HL-60 (cell line): ENCODE measurements at regions not wholly inside any gene's neighbourhood (a gene's known extent, or its start where the extent isn't known, plus 50 kb on each side); places are given as distances from the start of the nearest gene placed in this dataset.

Experiments
- DNase-seq, 2 experiments: peaks; one replicate each; pipeline ENCODE4 v3.0.0-alpha.2; 2010 to 2020; ENCODE audit warnings: low read depth in 1 of 2, low spot score in 1 of 2
- H3K27ac ChIP-seq: fragments of 250-450 bp; sonication (Bioruptor Pico); replicated peaks from 2 replicates; pipeline ENCODE4 v1.5.1; 2020; ENCODE audit warnings: mild to moderate bottlenecking, moderate library complexity
- H3K27me3 ChIP-seq: fragments of 250-450 bp; sonication (Bioruptor Pico); 2 replicates; pipeline ENCODE4 v1.5.1; 2021; ENCODE audit warnings: mild to moderate bottlenecking, moderate library complexity; ENCODE audit not compliant: insufficient read depth, poor library complexity, severe bottlenecking
- H3K4me3 ChIP-seq: replicated peaks from 2 replicates; pipeline ENCODE4 v1.5.1; 2011; ENCODE audit warnings: mild to moderate bottlenecking, control low read depth, low read length; ENCODE audit not compliant: insufficient read depth
- CTCF ChIP-seq: IDR thresholded peaks from one replicate; pipeline ENCODE4 v1.5.1; 2011; ENCODE audit warnings: low read length, control low read depth, inconsistent platforms; ENCODE audit not compliant: insufficient read depth
- GABPA ChIP-seq: IDR thresholded peaks from 2 replicates; pipeline ENCODE4 v1.6.1; 2012; ENCODE audit warnings: low read depth
- POLR2AphosphoS5 ChIP-seq: IDR thresholded peaks from 2 replicates; pipeline ENCODE4 v1.6.1; 2012; ENCODE audit warnings: low read depth
- REST ChIP-seq: IDR thresholded peaks from 2 replicates; pipeline ENCODE4 v1.6.1; 2012; ENCODE audit warnings: low read depth; ENCODE audit not compliant: insufficient replicate concordance
- SPI1 ChIP-seq: IDR thresholded peaks from 2 replicates; pipeline ENCODE4 v1.6.1; 2012; ENCODE audit warnings: low read depth, mild to moderate bottlenecking, borderline replicate concordance

- no peak overlapping the region for H3K4me3 ChIP-seq
- peak in 1 of 2 experiments; percentile 1 for DNase-seq
- no peak overlapping the region for H3K27ac ChIP-seq
- no peak for TF ChIP-seq SPI1
- TF ChIP-seq CTCF = peak; percentile 22
- no peaks in the 10 kb centered on the region for H3K27me3 ChIP-seq
These were observed 155.4 kb downstream of the DIO2 start for GRCh38 chr14:80055667-80056496.

GRCh38 chr14:80055226-80055625 is 156.1 kb downstream of the DIO2 start:
- TF ChIP-seq REST (no peak), GABPA (no peak), POLR2AphosphoS5 (no peak), CTCF (no peak), SPI1 (no peak)
- no peak overlapping the region for H3K27ac ChIP-seq
- no peak for DNase-seq
- H3K4me3 ChIP-seq = no peak overlapping the region
- no peaks in the 10 kb centered on the region for H3K27me3 ChIP-seq

GRCh38 chr14:80054020-80054419 is 157.3 kb downstream of the DIO2 start:
- no peak for DNase-seq
- Histone ChIP-seq H3K27me3 (no peaks in the 10 kb centered on the region), H3K4me3 (no peak overlapping the region), H3K27ac (no peak overlapping the region)
- TF ChIP-seq GABPA (no peak), POLR2AphosphoS5 (no peak), REST (no peak), SPI1 (no peak), CTCF (no peak)

GRCh38 chr14:80049055-80049454 is 162.2 kb downstream of the DIO2 start:
- no peak for TF ChIP-seq SPI1
- TF ChIP-seq GABPA = no peak
- TF ChIP-seq REST = no peak
- no peak for TF ChIP-seq CTCF
- no peak for TF ChIP-seq POLR2AphosphoS5
- Histone ChIP-seq H3K4me3 (no peak overlapping the region), H3K27me3 (no peaks in the 10 kb centered on the region)

More at GRCh38 chr14:80049055-80049454, 162.2 kb downstream of the DIO2 start:
- H3K27ac ChIP-seq = no peak overlapping the region
- no peak for DNase-seq
